A673 (cell line): ENCODE measurements at regions not wholly inside any gene's neighbourhood (a gene's known extent, or its start where the extent isn't known, plus 50 kb on each side); places are given as distances from the start of the nearest gene placed in this dataset.

Source experiments
- CTCF ChIP-seq: fragments of 300-800, 200-600 bp; sonication (generic); conservative IDR thresholded peaks from 2 replicates; pipeline ENCODE4 v1.5.1; 2017; ENCODE audit warnings: low read depth, mild to moderate bottlenecking, antibody characterized with exemption, low read length, moderate library complexity, mixed read lengths
- EZH2 ChIP-seq: fragments of 200-600 bp; sonication (generic); IDR thresholded peaks from 2 replicates; pipeline ENCODE4 v1.6.1; 2017; ENCODE audit warnings: borderline replicate concordance, low read depth, mild to moderate bottlenecking, mixed read lengths, antibody characterized with exemption, low read length; ENCODE audit not compliant: poor library complexity, severe bottlenecking

GRCh38 chr13:100898431-100898830 lies 223.8 kb upstream of the TMTC4 start:
- TF ChIP-seq CTCF: no peak
- TF ChIP-seq EZH2: no peak
